RWPE2 (cell line): ENCODE measurements at regions not wholly inside any gene's neighbourhood (a gene's known extent, or its start where the extent isn't known, plus 50 kb on each side); places are given as distances from the start of the nearest gene placed in this dataset.

Source experiments
- ATAC-seq: fragments of 200-7000 bp; cut with Tn5 transposase; 3 replicates; pipeline ENCODE4 v1.9.1; 2021; ENCODE audit warnings: low read depth
- DNase-seq: peaks from one replicate; pipeline ENCODE4 v3.0.0-alpha.2; 2020; ENCODE audit warnings: low spot score
- H3K27ac ChIP-seq: fragments of 450-650 bp; 2 replicates; pipeline ENCODE4 v1.5.1; 2017; ENCODE audit warnings: mild to moderate bottlenecking; ENCODE audit not compliant: poor library complexity, severe bottlenecking
- H3K27me3 ChIP-seq: fragments of 250-450 bp; sonication (Bioruptor Pico); 2 replicates; pipeline ENCODE4 v1.5.1; 2021; ENCODE audit warnings: mild to moderate bottlenecking, moderate library complexity; ENCODE audit not compliant: insufficient read depth, poor library complexity, severe bottlenecking
- H3K36me3 ChIP-seq: fragments of 250-450 bp; sonication (Bioruptor Pico); 2 replicates; pipeline ENCODE4 v1.5.1; 2020; ENCODE audit warnings: low read depth, mild to moderate bottlenecking, moderate library complexity
- H3K4me1 ChIP-seq: fragments of 250-450 bp; sonication (Bioruptor Pico); 2 replicates; pipeline ENCODE4 v1.5.1; 2021; ENCODE audit warnings: mild to moderate bottlenecking, moderate library complexity; ENCODE audit not compliant: insufficient read depth, poor library complexity, severe bottlenecking
- H3K4me3 ChIP-seq: fragments of 250-450 bp; sonication (Bioruptor Pico); 2 replicates; pipeline ENCODE4 v1.5.1; 2021; ENCODE audit warnings: mild to moderate bottlenecking, moderate library complexity; ENCODE audit not compliant: severe bottlenecking
- H3K9me3 ChIP-seq: fragments of 250-450 bp; sonication (Bioruptor Pico); 2 replicates; pipeline ENCODE4 v1.5.1; 2021; ENCODE audit warnings: mild to moderate bottlenecking, moderate library complexity; ENCODE audit not compliant: severe bottlenecking
- CTCF ChIP-seq: fragments of 450-650 bp; IDR thresholded peaks from one replicate; pipeline ENCODE4 v1.5.1; 2017; ENCODE audit warnings: mild to moderate bottlenecking, moderate library complexity; ENCODE audit not compliant: poor library complexity, severe bottlenecking

- no peak for TF ChIP-seq CTCF
- DNase-seq (no peak), ATAC-seq (no peak)
- Histone ChIP-seq H3K27ac (no peak overlapping the region), H3K4me1 (no peaks in the 10 kb centered on the region), H3K4me3 (no peak overlapping the region), H3K9me3 (no peaks in the 10 kb centered on the region), H3K36me3 (no peaks in the 10 kb centered on the region), H3K27me3 (no peaks in the 10 kb centered on the region)
Measured at GRCh38 chr12:68081561-68081960, 78.0 kb downstream of the IFNG start.

GRCh38 chr12:68080577-68080976, 79.0 kb downstream of the IFNG start:
- ATAC-seq: no peak
- H3K27ac ChIP-seq: no peak overlapping the region
- no peak for DNase-seq

GRCh38 chr12:68078737-68079136, 80.8 kb downstream of the IFNG start:
- no peak for TF ChIP-seq CTCF
- no peak overlapping the region for H3K4me3 ChIP-seq
- DNase-seq (no peak), ATAC-seq (no peak)
- no peaks in the 10 kb centered on the region for H3K27me3 ChIP-seq
- no peaks in the 10 kb centered on the region for H3K9me3 ChIP-seq
- H3K36me3 ChIP-seq: no peaks in the 10 kb centered on the region
- no peaks in the 10 kb centered on the region for H3K4me1 ChIP-seq
- H3K27ac ChIP-seq: no peak overlapping the region

More at GRCh38 chr12:68080577-68080976, 79.0 kb downstream of the IFNG start:
- Histone ChIP-seq H3K4me1 (no peaks in the 10 kb centered on the region), H3K4me3 (no peak overlapping the region), H3K27me3 (no peaks in the 10 kb centered on the region), H3K9me3 (no peaks in the 10 kb centered on the region), H3K36me3 (no peaks in the 10 kb centered on the region)
- TF ChIP-seq CTCF: no peak

- no peak for TF ChIP-seq CTCF
- no peak for DNase-seq
- H3K9me3 ChIP-seq: no peaks in the 10 kb centered on the region
Measured at GRCh38 chr12:68075416-68075815, 84.1 kb downstream of the IFNG start.

GRCh38 chr12:68074306-68075027, 85.1 kb downstream of the IFNG start:
- Histone ChIP-seq H3K4me1 (no peaks in the 10 kb centered on the region), H3K36me3 (no peaks in the 10 kb centered on the region), H3K27me3 (no peaks in the 10 kb centered on the region), H3K4me3 (no peak overlapping the region), H3K9me3 (no peaks in the 10 kb centered on the region), H3K27ac (no peak overlapping the region)
- no peak for DNase-seq
- TF ChIP-seq CTCF: no peak
- ATAC-seq: no peak

More at GRCh38 chr12:68075416-68075815, 84.1 kb downstream of the IFNG start:
- Histone ChIP-seq H3K27me3 (no peaks in the 10 kb centered on the region), H3K4me1 (no peaks in the 10 kb centered on the region), H3K36me3 (no peaks in the 10 kb centered on the region), H3K27ac (no peak overlapping the region), H3K4me3 (no peak overlapping the region)
- no peak for ATAC-seq
